SU-DHL-6 (cell line): ENCODE measurements at regions not wholly inside any gene's neighbourhood (a gene's known extent, or its start where the extent isn't known, plus 50 kb on each side); places are given as distances from the start of the nearest gene placed in this dataset.

ENCODE experiments used
- EZH2phosphoT487 ChIP-seq: fragments of 200-600 bp; sonication (generic), shearing (Covaris generic); conservative IDR thresholded peaks from 2 replicates; pipeline ENCODE4 v1.6.1; 2018; ENCODE audit warnings: mild to moderate bottlenecking, antibody characterized with exemption, low read length, moderate library complexity, mixed read lengths
- TF ChIP-seq, protein P1 (sequence below): fragments of 200-600 bp; sonication (generic); IDR thresholded peaks from one replicate; pipeline ENCODE4 v1.5.1; 2017; ENCODE audit warnings: antibody characterized with exemption, mild to moderate bottlenecking, low read length, moderate library complexity; ENCODE audit not compliant: insufficient read depth, poor library complexity, severe bottlenecking

DNA sequence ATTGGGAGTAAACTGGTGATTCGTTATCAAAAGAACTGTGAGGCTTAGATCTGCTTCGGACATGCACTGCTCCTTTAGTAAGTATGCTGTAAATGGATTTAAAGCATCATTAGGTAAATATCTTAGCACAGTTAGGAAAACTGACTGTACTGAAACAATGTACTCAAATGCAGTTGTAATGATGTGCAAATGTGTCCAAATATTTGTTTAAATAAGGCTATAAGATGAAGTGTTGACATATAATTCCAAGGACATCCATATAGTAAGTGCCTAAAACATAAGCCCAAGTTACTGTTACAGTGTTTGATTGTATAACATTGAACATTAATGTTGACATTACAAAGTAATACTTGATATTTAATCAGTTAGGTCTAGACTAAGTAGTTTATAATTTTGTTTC lies 512.5 kb upstream of the CDH18 start:
- TF ChIP-seq EZH2phosphoT487: no peak
- TF ChIP-seq, protein P1, sequence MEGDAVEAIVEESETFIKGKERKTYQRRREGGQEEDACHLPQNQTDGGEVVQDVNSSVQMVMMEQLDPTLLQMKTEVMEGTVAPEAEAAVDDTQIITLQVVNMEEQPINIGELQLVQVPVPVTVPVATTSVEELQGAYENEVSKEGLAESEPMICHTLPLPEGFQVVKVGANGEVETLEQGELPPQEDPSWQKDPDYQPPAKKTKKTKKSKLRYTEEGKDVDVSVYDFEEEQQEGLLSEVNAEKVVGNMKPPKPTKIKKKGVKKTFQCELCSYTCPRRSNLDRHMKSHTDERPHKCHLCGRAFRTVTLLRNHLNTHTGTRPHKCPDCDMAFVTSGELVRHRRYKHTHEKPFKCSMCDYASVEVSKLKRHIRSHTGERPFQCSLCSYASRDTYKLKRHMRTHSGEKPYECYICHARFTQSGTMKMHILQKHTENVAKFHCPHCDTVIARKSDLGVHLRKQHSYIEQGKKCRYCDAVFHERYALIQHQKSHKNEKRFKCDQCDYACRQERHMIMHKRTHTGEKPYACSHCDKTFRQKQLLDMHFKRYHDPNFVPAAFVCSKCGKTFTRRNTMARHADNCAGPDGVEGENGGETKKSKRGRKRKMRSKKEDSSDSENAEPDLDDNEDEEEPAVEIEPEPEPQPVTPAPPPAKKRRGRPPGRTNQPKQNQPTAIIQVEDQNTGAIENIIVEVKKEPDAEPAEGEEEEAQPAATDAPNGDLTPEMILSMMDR: no peak
